HAP-1 (cell line): ENCODE measurements at regions not wholly inside any gene's neighbourhood (a gene's known extent, or its start where the extent isn't known, plus 50 kb on each side); places are given as distances from the start of the nearest gene placed in this dataset.
"Not testable (repeated sequence)": the region's sequence is repeated elsewhere in the genome, so short reads cannot be mapped to it uniquely, and the experiment has no call there.

Experiments used
- DNase-seq, 2 experiments: peaks; one replicate each; pipeline ENCODE4 v3.0.0-alpha.2; 2016 to 2020; ENCODE audit warnings: low spot score in 2 of 2
- H3K27me3 ChIP-seq: fragments of 250-450 bp; sonication (Bioruptor Pico); 2 replicates; pipeline ENCODE4 v1.5.1; 2020; ENCODE audit warnings: low read depth, mild to moderate bottlenecking, moderate library complexity
- H3K36me3 ChIP-seq: fragments of 250-450 bp; sonication (Bioruptor Pico); replicated peaks from 2 replicates; pipeline ENCODE4 v1.5.1; 2020; ENCODE audit warnings: mild to moderate bottlenecking
- H3K4me1 ChIP-seq: fragments of 250-450 bp; sonication (Bioruptor Pico); 2 replicates; pipeline ENCODE4 v1.5.1; 2020; ENCODE audit warnings: mild to moderate bottlenecking
- H3K4me3 ChIP-seq: fragments of 250-450 bp; sonication (Bioruptor Pico); 2 replicates; pipeline ENCODE4 v1.5.1; 2020; ENCODE audit warnings: mild to moderate bottlenecking, moderate library complexity
- H3K9me3 ChIP-seq: fragments of 250-450 bp; sonication (Bioruptor Pico); 2 replicates; pipeline ENCODE4 v1.5.1; 2020; ENCODE audit warnings: mild to moderate bottlenecking, moderate library complexity
- in situ Hi-C: fragments of 300-500 bp; cut with MboI; formaldehyde crosslinking; loops from 3 replicates; pipeline ENCODE4 v1.14.3; 2020; ENCODE audit warnings: low sequenced_read_pairs, inconsistent platforms, mixed read lengths

- DNase-seq = no peak
- Histone ChIP-seq H3K27me3 (no peaks in the 10 kb centered on the region), H3K4me3 (no peak overlapping the region), H3K36me3 (no peaks in the 10 kb centered on the region), H3K9me3 (no peaks in the 10 kb centered on the region), H3K4me1 (no peaks in the 10 kb centered on the region)
- in situ Hi-C loops = no loop called here
Observed at GRCh38 chr14:27721760-27722159, 1044.8 kb upstream of the FOXG1 start.

GRCh38 chr14:27725482-27725881, 1041.1 kb upstream of the FOXG1 start:
- Histone ChIP-seq H3K9me3 (no peaks in the 10 kb centered on the region), H3K4me3 (no peak overlapping the region), H3K36me3 (no peaks in the 10 kb centered on the region), H3K4me1 (no peaks in the 10 kb centered on the region), H3K27me3 (no peaks in the 10 kb centered on the region)
- DNase-seq = no peak
- in situ Hi-C loops = no loop called here

GRCh38 chr14:27727251-27727770, 1039.3 kb upstream of the FOXG1 start:
- in situ Hi-C loops = no loop called here
- Histone ChIP-seq H3K4me3 (no peak overlapping the region), H3K9me3 (no peaks in the 10 kb centered on the region), H3K4me1 (no peaks in the 10 kb centered on the region), H3K36me3 (no peaks in the 10 kb centered on the region), H3K27me3 (no peaks in the 10 kb centered on the region)
- DNase-seq = no peak

GRCh38 chr14:27730204-27730603, 1036.4 kb upstream of the FOXG1 start:
- no peaks in the 10 kb centered on the region for H3K36me3 ChIP-seq
- H3K4me3 ChIP-seq = no peak overlapping the region
- no peaks in the 10 kb centered on the region for H3K27me3 ChIP-seq
- no peak for DNase-seq
- in situ Hi-C loops = no loop called here
- H3K9me3 ChIP-seq = no peaks in the 10 kb centered on the region
- no peaks in the 10 kb centered on the region for H3K4me1 ChIP-seq

- no peaks in the 10 kb centered on the region for H3K4me1 ChIP-seq
- H3K27me3 ChIP-seq = no peaks in the 10 kb centered on the region
- no peak for DNase-seq
- no peaks in the 10 kb centered on the region for H3K36me3 ChIP-seq
- in situ Hi-C loops = no loop called here
- H3K9me3 ChIP-seq = no peaks in the 10 kb centered on the region
- H3K4me3 ChIP-seq = no peak overlapping the region
Observed at GRCh38 chr14:27739657-27740156, 1026.9 kb upstream of the FOXG1 start.

GRCh38 chr14:27750114-27750513, 1016.5 kb upstream of the FOXG1 start:
- in situ Hi-C loops = no loop called here
- Histone ChIP-seq H3K9me3 (no peaks in the 10 kb centered on the region), H3K27me3 (no peaks in the 10 kb centered on the region), H3K4me1 (no peaks in the 10 kb centered on the region), H3K4me3 (no peak overlapping the region), H3K36me3 (no peaks in the 10 kb centered on the region)
- DNase-seq = no peak

- H3K9me3 ChIP-seq, H3K27me3 ChIP-seq, H3K4me3 ChIP-seq, H3K4me1 ChIP-seq, H3K36me3 ChIP-seq, in situ Hi-C loops, DNase-seq: not testable (repeated sequence)
Observed at GRCh38 chr14:27757642-27758041, 1008.9 kb upstream of the FOXG1 start.

- H3K4me1 ChIP-seq, H3K27me3 ChIP-seq, H3K4me3 ChIP-seq, H3K36me3 ChIP-seq, in situ Hi-C loops, H3K9me3 ChIP-seq, DNase-seq: not testable (repeated sequence)
Observed at GRCh38 chr14:27760367-27760766, 1006.2 kb upstream of the FOXG1 start.

GRCh38 chr14:27799066-27800028, 967.2 kb upstream of the FOXG1 start:
- in situ Hi-C loops, H3K9me3 ChIP-seq, H3K36me3 ChIP-seq, H3K4me3 ChIP-seq, H3K27me3 ChIP-seq, DNase-seq, H3K4me1 ChIP-seq: not testable (repeated sequence)

- H3K9me3 ChIP-seq = not testable (repeated sequence)
Observed at GRCh38 chr14:27817746-27818430, 948.7 kb upstream of the FOXG1 start.

GRCh38 chr14:27826149-27826548, 940.4 kb upstream of the FOXG1 start:
- in situ Hi-C loops, DNase-seq: not testable (repeated sequence)

More at GRCh38 chr14:27817746-27818430, 948.7 kb upstream of the FOXG1 start:
- DNase-seq, H3K36me3 ChIP-seq, H3K27me3 ChIP-seq, H3K4me3 ChIP-seq, H3K4me1 ChIP-seq, in situ Hi-C loops: not testable (repeated sequence)

GRCh38 chr14:27831978-27832377, 934.6 kb upstream of the FOXG1 start:
- H3K4me1 ChIP-seq, DNase-seq, H3K4me3 ChIP-seq, H3K27me3 ChIP-seq, H3K36me3 ChIP-seq, in situ Hi-C loops, H3K9me3 ChIP-seq: not testable (repeated sequence)

More at GRCh38 chr14:27826149-27826548, 940.4 kb upstream of the FOXG1 start:
- H3K36me3 ChIP-seq, H3K9me3 ChIP-seq, H3K4me1 ChIP-seq, H3K27me3 ChIP-seq, H3K4me3 ChIP-seq: not testable (repeated sequence)

- DNase-seq, H3K9me3 ChIP-seq: not testable (repeated sequence)
Observed at GRCh38 chr14:27833001-27833400, 933.6 kb upstream of the FOXG1 start.

GRCh38 chr14:27836386-27836785, 930.2 kb upstream of the FOXG1 start:
- no peaks in the 10 kb centered on the region for H3K36me3 ChIP-seq
- H3K4me1 ChIP-seq = no peaks in the 10 kb centered on the region
- H3K4me3 ChIP-seq = no peak overlapping the region
- H3K27me3 ChIP-seq = no peaks in the 10 kb centered on the region
- no peaks in the 10 kb centered on the region for H3K9me3 ChIP-seq
- DNase-seq = no peak
- in situ Hi-C loops = no loop called here

More at GRCh38 chr14:27833001-27833400, 933.6 kb upstream of the FOXG1 start:
- H3K27me3 ChIP-seq, in situ Hi-C loops, H3K4me1 ChIP-seq, H3K36me3 ChIP-seq, H3K4me3 ChIP-seq: not testable (repeated sequence)
